H1 (cell line): ENCODE measurements at regions not wholly inside any gene's neighbourhood (a gene's known extent, or its start where the extent isn't known, plus 50 kb on each side); places are given as distances from the start of the nearest gene placed in this dataset.

ENCODE experiments used
- CTCF ChIA-PET: fragments of 300-600 bp; sonication (Branson Sonifier 250); formaldehyde crosslinking; loops from one replicate; lab custom pipeline; 2021; ENCODE audit not compliant: partially characterized antibody; lab: Charles Lee
- POLR2A ChIA-PET: fragments of 300-600 bp; sonication (Branson Sonifier 250); formaldehyde crosslinking; loops from one replicate; lab custom pipeline; 2021; ENCODE audit warnings: inconsistent platforms; ENCODE audit not compliant: partially characterized antibody; lab: Charles Lee
- DNase-seq, 2 experiments: peaks; one replicate each; pipeline versions ENCODE4 v3.0.0 to v3.0.0-alpha.2; 2010 to 2022; ENCODE audit warnings: low spot score in 2 of 2, low read depth in 1 of 2, mixed read lengths in 1 of 2
- FAIRE-seq: peaks from 2 replicates; lab custom pipeline; 2011; peaks lifted over from hg19 to GRCh38; lab: Jason Lieb, UNC
- H2AFZ ChIP-seq: 2 replicates; pipeline ENCODE4 v1.8.1; 2012; ENCODE audit warnings: low read length, inconsistent platforms
- H2AK5ac ChIP-seq: 2 replicates; pipeline ENCODE4 v1.6.1; 2013; ENCODE audit warnings: low read depth, low read length
- H2BK120ac ChIP-seq: replicated peaks from 2 replicates; pipeline ENCODE3; 2013; ENCODE audit warnings: low read depth, low read length, inconsistent platforms
- H2BK12ac ChIP-seq: 2 replicates; pipeline ENCODE4 v1.6.1; 2013; ENCODE audit warnings: low read depth, low read length
- H2BK15ac ChIP-seq: 2 replicates; pipeline ENCODE4 v1.6.1; 2013; ENCODE audit warnings: low read length
- H2BK20ac ChIP-seq: 2 replicates; pipeline ENCODE4 v1.6.1; 2013; ENCODE audit warnings: low read length
- H2BK5ac ChIP-seq: 2 replicates; pipeline ENCODE4 v1.6.1; 2013; ENCODE audit warnings: low read depth, low read length
- H3K14ac ChIP-seq: 2 replicates; pipeline ENCODE4 v1.6.1; 2013; ENCODE audit warnings: inconsistent platforms; ENCODE audit not compliant: insufficient read length
- H3K18ac ChIP-seq: 2 replicates; pipeline ENCODE4 v1.6.1; 2013; ENCODE audit warnings: low read length; ENCODE audit errors: extremely low read depth
- H3K23ac ChIP-seq: 2 replicates; pipeline ENCODE4 v1.6.1; 2013; ENCODE audit warnings: inconsistent platforms; ENCODE audit not compliant: insufficient read length
- H3K23me2 ChIP-seq: 2 replicates; pipeline ENCODE4 v1.6.1; 2013; ENCODE audit warnings: low read depth, low read length
- H3K27ac ChIP-seq: 2 replicates; pipeline ENCODE4 v1.6.1; 2011; ENCODE audit warnings: low read depth, low read length, inconsistent platforms
- H3K27me3 ChIP-seq, 4 experiments: replicated peaks in 1 of 4; 1 replicate in 1 of 4; 2 replicates in 3 of 4; pipeline versions ENCODE4 v1.6.1 to v1.8.1; 2011 to 2013; ENCODE audit warnings: low read length in 3 of 4, mild to moderate bottlenecking in 3 of 4, inconsistent platforms in 2 of 4, mixed read lengths in 2 of 4, moderate library complexity in 1 of 4; ENCODE audit not compliant: control insufficient read depth in 3 of 4, insufficient read depth in 3 of 4; ENCODE audit errors: extremely low read depth in 1 of 4
- H3K36me3 ChIP-seq, 4 experiments: 2 replicates each; pipeline versions ENCODE4 v1.6.1 to v1.8.1; 2011 to 2013; ENCODE audit warnings: mild to moderate bottlenecking in 4 of 4, low read length in 3 of 4, moderate library complexity in 2 of 4, control low read depth in 1 of 4, inconsistent platforms in 1 of 4; ENCODE audit not compliant: insufficient read depth in 4 of 4, control insufficient read depth in 2 of 4
- H3K4ac ChIP-seq: replicated peaks from 2 replicates; pipeline ENCODE3; 2013; ENCODE audit warnings: low read length, low read depth, mixed read lengths, inconsistent platforms; ENCODE audit not compliant: insufficient read length
- H3K4me1 ChIP-seq, 4 experiments: replicated peaks in 1 of 4; 1 replicate in 1 of 4; 2 replicates in 3 of 4; pipeline versions ENCODE4 v1.6.1 to v1.8.1; 2011 to 2013; ENCODE audit warnings: low read length in 3 of 4, inconsistent platforms in 2 of 4, mixed read lengths in 1 of 4; ENCODE audit not compliant: insufficient read depth in 4 of 4, control insufficient read depth in 3 of 4
- H3K4me2 ChIP-seq, 2 experiments: 2 replicates each; pipeline versions ENCODE4 v1.6.1 to v1.8.1; 2011 to 2013; ENCODE audit warnings: low read depth in 2 of 2, low read length in 2 of 2, control low read depth in 1 of 2, inconsistent platforms in 1 of 2, mild to moderate bottlenecking in 1 of 2; ENCODE audit not compliant: insufficient read depth in 1 of 2
- H3K4me3 ChIP-seq, 4 experiments: fragments of 200-600, 300-600 bp in 1 of 4; sonication (generic), shearing (Covaris generic), sonication (Bioruptor Twin) in 1 of 4; 2 replicates each; pipeline versions ENCODE4 v1.5.1 to v1.8.1; 2011 to 2016; ENCODE audit warnings: low read length in 4 of 4, low read depth in 3 of 4, control low read depth in 2 of 4, inconsistent platforms in 2 of 4, mild to moderate bottlenecking in 2 of 4, mixed read lengths in 1 of 4, moderate library complexity in 1 of 4; ENCODE audit not compliant: insufficient read depth in 2 of 4; ENCODE audit errors: extremely low read depth in 1 of 4
- H3K56ac ChIP-seq: replicated peaks from 2 replicates; pipeline ENCODE3; 2013; ENCODE audit warnings: low read depth, mild to moderate bottlenecking, mixed read lengths, low read length, inconsistent platforms; ENCODE audit not compliant: insufficient read length
- H3K79me1 ChIP-seq: 2 replicates; pipeline ENCODE4 v1.6.1; 2013; ENCODE audit warnings: low read depth, low read length, control low read depth
- H3K79me2 ChIP-seq, 2 experiments: 2 replicates each; pipeline versions ENCODE4 v1.6.1 to v1.8.1; 2012 to 2013; ENCODE audit warnings: low read length in 2 of 2, mild to moderate bottlenecking in 2 of 2, inconsistent platforms in 1 of 2; ENCODE audit not compliant: insufficient read depth in 2 of 2, control insufficient read depth in 1 of 2
- H3K9ac ChIP-seq, 4 experiments: replicated peaks in 1 of 4; 1 replicate in 1 of 4; 2 replicates in 3 of 4; pipeline versions ENCODE4 v1.6.1 to v1.8.1; 2011 to 2013; ENCODE audit warnings: low read depth in 3 of 4, low read length in 3 of 4, control low read depth in 2 of 4, mild to moderate bottlenecking in 2 of 4, moderate library complexity in 2 of 4, inconsistent platforms in 1 of 4; ENCODE audit errors: extremely low read depth in 1 of 4
- H3K9me3 ChIP-seq, 2 experiments: 2 replicates each; pipeline versions ENCODE4 v1.6.1 to v1.8.1; 2012 to 2013; ENCODE audit warnings: mild to moderate bottlenecking in 2 of 2, moderate library complexity in 2 of 2, control low read depth in 1 of 2, inconsistent platforms in 1 of 2, low read depth in 1 of 2, low read length in 1 of 2, mixed read lengths in 1 of 2; ENCODE audit not compliant: insufficient read depth in 2 of 2
- H4K20me1 ChIP-seq, 2 experiments: replicated peaks in 1 of 2; 2 replicates each; pipeline versions ENCODE3 to v1.8.1; 2011 to 2013; ENCODE audit warnings: inconsistent platforms in 2 of 2, low read length in 2 of 2, mild to moderate bottlenecking in 1 of 2; ENCODE audit not compliant: insufficient read depth in 2 of 2, control insufficient read depth in 1 of 2
- H4K5ac ChIP-seq: 2 replicates; pipeline ENCODE4 v1.6.1; 2013; ENCODE audit warnings: low read length, low read depth, mixed read lengths, inconsistent platforms; ENCODE audit not compliant: insufficient read length
- H4K8ac ChIP-seq: 2 replicates; pipeline ENCODE4 v1.8.0; 2013; ENCODE audit warnings: mild to moderate bottlenecking, moderate library complexity, low read length, inconsistent platforms; ENCODE audit not compliant: insufficient read depth; ENCODE audit errors: extremely low read depth
- H4K91ac ChIP-seq: replicated peaks from 2 replicates; pipeline ENCODE3; 2013; ENCODE audit warnings: low read length, mixed read lengths, inconsistent platforms; ENCODE audit not compliant: insufficient read length
- CTBP2 ChIP-seq: IDR thresholded peaks from 2 replicates; pipeline ENCODE4 v1.7.0; 2011; ENCODE audit warnings: borderline replicate concordance, mild to moderate bottlenecking, moderate library complexity, mixed read lengths, low read length; ENCODE audit not compliant: insufficient read depth, insufficient read length
- POLR2A ChIP-seq, 2 experiments: IDR thresholded peaks; 1 replicate in 1 of 2; 2 replicates in 1 of 2; pipeline ENCODE4 v1.6.1; 2011; ENCODE audit warnings: low read depth in 2 of 2, low read length in 2 of 2, mild to moderate bottlenecking in 2 of 2; ENCODE audit errors: control extremely low read depth in 1 of 2
- whole genome bisulfite sequencing, 2 experiments: shearing (Covaris generic) in 1 of 2; methylation state at CpG; one replicate each; pipeline versions ENCODE4 v1.1.6 to v1.1.7; 2013 to 2015; ENCODE audit warnings: low lambda C conversion rate in 2 of 2, mixed read lengths in 2 of 2, inconsistent platforms in 1 of 2, low coverage in 1 of 2, missing lambda C conversion rate in 1 of 2; ENCODE audit not compliant: insufficient replicate concordance in 2 of 2, insufficient coverage in 1 of 2, insufficient read length in 1 of 2; ENCODE audit errors: extremely low coverage in 1 of 2, missing lambda C conversion rate in 1 of 2; 5-methylcytosine and 5-hydroxymethylcytosine counted together

GRCh38 chr22:48155446-48155845 is 1393.0 kb downstream of the TBC1D22A start:
- H3K79me2 ChIP-seq: no peaks in the 10 kb centered on the region
- H2AFZ ChIP-seq: no peak overlapping the region
- H4K20me1 ChIP-seq: peaks cover 0 to 1% of the 10 kb centered on the region in 2 experiments
- no peak overlapping the region for H3K4me2 ChIP-seq
- no peak overlapping the region for H3K14ac ChIP-seq
- H4K5ac ChIP-seq: no peak overlapping the region
- no peak overlapping the region for H3K56ac ChIP-seq
- no peaks in the 10 kb centered on the region for H3K36me3 ChIP-seq
- no peaks in the 10 kb centered on the region for H3K79me1 ChIP-seq
- H3K27ac ChIP-seq: no peak overlapping the region
- no peak overlapping the region for H2BK120ac ChIP-seq
- H3K18ac ChIP-seq: no peak overlapping the region
- POLR2A ChIA-PET: no interaction called here
- H3K9me3 ChIP-seq: no peaks in the 10 kb centered on the region
- CTCF ChIA-PET: interaction anchor here (0.5 kb wide), 1 partner anchor 84 kb away, joined by 3 read pairs; no protein-coding TSS in a partner anchor
- H3K4me1 ChIP-seq: no peaks in the 10 kb centered on the region
- H3K23me2 ChIP-seq: no peaks in the 10 kb centered on the region
- DNase-seq (no peak), FAIRE-seq (no peak)
- no peak overlapping the region for H3K23ac ChIP-seq
- TF ChIP-seq POLR2A (IDR thresholded peaks at IDR 0.05; ENCODE audit: control extremely low read depth in 1 of 2, low read depth in 2 of 2, low read length in 2 of 2): no peak
- TF ChIP-seq CTBP2: no peak
- WGBS, 2 experiments: 97% methylated on average over 8 of the region's 8 CpGs; no CpG with 5 or more reads in 1 of the 2 experiments
- H3K27me3 ChIP-seq: peaks cover 0 to 2% (median 0%) of the 10 kb centered on the region in 4 experiments; a peak in 1 of 7 replicates
- H2BK12ac ChIP-seq: no peak overlapping the region
- H3K4me3 ChIP-seq: no peak overlapping the region
- H2BK5ac ChIP-seq: no peak overlapping the region
- H3K9ac ChIP-seq: no peak overlapping the region
- no peak overlapping the region for H3K4ac ChIP-seq
- no peak overlapping the region for H2BK20ac ChIP-seq
- no peak overlapping the region for H2AK5ac ChIP-seq
- no peak overlapping the region for H4K8ac ChIP-seq
- no peak overlapping the region for H2BK15ac ChIP-seq
- no peak overlapping the region for H4K91ac ChIP-seq
